HG03354 (cell line): ENCODE measurements at regions not wholly inside any gene's neighbourhood (a gene's known extent, or its start where the extent isn't known, plus 50 kb on each side); places are given as distances from the start of the nearest gene placed in this dataset.
"Not testable (repeated sequence)": the region's sequence is repeated elsewhere in the genome, so short reads cannot be mapped to it uniquely, and the experiment has no call there.

Experiments
- ATAC-seq: cut with Tn5 transposase; IDR thresholded peaks from one replicate; pipeline ENCODE4 v1.9.1; 2021; ENCODE audit warnings: mild to moderate bottlenecking; ENCODE audit not compliant: unreplicated experiment, poor library complexity, severe bottlenecking

- ATAC-seq: no peak
Observed at GRCh38 chr6:21740376-21741124, 147.0 kb downstream of the SOX4 start.

- ATAC-seq: no peak
Observed at GRCh38 chr6:21741221-21742109, 147.9 kb downstream of the SOX4 start.

- no peak for ATAC-seq
Observed at GRCh38 chr6:21742238-21742660, 148.7 kb downstream of the SOX4 start.

GRCh38 chr6:21744331-21744730, 150.8 kb downstream of the SOX4 start:
- no peak for ATAC-seq

GRCh38 chr6:21745543-21746337, 152.2 kb downstream of the SOX4 start:
- ATAC-seq: no peak

GRCh38 chr6:21747441-21747840, 153.9 kb downstream of the SOX4 start:
- ATAC-seq: no peak

- no peak for ATAC-seq
Observed at GRCh38 chr6:21748343-21749056, 154.9 kb downstream of the SOX4 start.

- no peak for ATAC-seq
Observed at GRCh38 chr6:21749754-21750153, 156.2 kb downstream of the SOX4 start.

GRCh38 chr6:21750575-21750974, 157.0 kb downstream of the SOX4 start:
- ATAC-seq: no peak

GRCh38 chr6:21751608-21752007, 158.1 kb downstream of the SOX4 start:
- ATAC-seq: no peak

- ATAC-seq: no peak
Observed at GRCh38 chr6:21752054-21752811, 158.7 kb downstream of the SOX4 start.

- no peak for ATAC-seq
Observed at GRCh38 chr6:21753241-21754108, 159.9 kb downstream of the SOX4 start.

- no peak for ATAC-seq
Observed at GRCh38 chr6:21754891-21755290, 161.3 kb downstream of the SOX4 start.

GRCh38 chr6:21756487-21756886, 162.9 kb downstream of the SOX4 start:
- no peak for ATAC-seq

GRCh38 chr6:21757392-21757791, 163.8 kb downstream of the SOX4 start:
- ATAC-seq: not testable (repeated sequence)

- ATAC-seq: no peak
Observed at GRCh38 chr6:21759721-21760120, 166.2 kb downstream of the SOX4 start.

- ATAC-seq: not testable (repeated sequence)
Observed at GRCh38 chr6:21761053-21761730, 167.6 kb downstream of the SOX4 start.
